NCI-H446 treated with DMSO at 0.1 percent for 48 hours (cell line): ENCODE measurements at regions not wholly inside any gene's neighbourhood (a gene's known extent, or its start where the extent isn't known, plus 50 kb on each side); places are given as distances from the start of the nearest gene placed in this dataset.

Source experiments
- DNase-seq: peaks from one replicate; lab custom pipeline; 2025; lab: John Stamatoyannopoulos, UW

GRCh38 chr2:144242311-144242710, 277.6 kb downstream of the ZEB2 start:
- no peak for DNase-seq

DNA sequence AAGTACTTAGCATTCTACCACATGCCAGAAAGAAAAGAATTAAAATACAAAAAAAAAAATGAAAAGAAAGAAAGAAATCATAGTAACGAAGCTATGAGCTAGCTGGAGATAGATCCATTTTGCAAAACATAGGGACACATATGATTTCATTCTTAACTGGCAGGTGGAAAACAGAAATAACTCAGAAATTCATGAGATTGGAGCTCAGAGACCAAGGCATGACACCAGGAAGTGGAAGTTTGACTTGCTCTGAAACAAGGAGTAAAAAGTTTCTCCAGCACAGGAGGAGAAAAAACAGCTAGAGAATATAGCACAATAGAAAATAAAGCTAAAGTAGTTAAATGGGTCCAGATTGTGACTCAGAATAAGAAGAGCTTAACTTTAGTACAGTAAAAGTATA, 278.1 kb downstream of the ZEB2 start:
- no peak for DNase-seq

DNA sequence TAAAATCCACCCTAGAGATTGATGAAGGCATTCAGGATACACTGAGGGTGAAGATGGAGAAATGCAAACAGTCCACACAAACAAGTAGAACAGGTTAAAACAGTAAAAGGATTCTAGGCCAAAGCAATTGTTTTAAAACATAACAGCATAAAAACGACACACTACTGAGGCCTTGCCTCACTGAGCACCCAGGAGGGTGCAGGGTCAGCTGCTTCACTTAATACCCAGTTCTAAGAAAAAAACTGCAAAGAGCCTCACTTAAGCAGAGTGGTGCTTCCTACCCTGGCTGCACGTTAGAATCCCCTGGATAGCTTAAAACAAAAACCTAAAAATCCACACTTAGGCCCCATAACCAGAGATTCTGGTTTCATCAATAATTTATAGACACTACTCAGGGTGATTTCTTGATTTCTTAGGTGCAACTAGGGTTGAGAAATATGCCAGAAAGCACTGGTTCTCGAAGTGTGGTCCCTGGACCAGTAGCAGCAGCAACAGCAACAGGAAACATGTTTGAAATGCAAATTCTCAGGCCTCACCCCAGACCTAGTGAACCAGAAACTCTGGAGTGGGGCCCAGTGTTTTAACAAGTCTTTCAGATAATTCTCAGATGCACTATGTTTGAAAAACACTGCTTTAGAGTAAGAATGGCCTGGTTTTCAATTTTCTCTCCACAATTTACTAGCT, 279.1 kb downstream of the ZEB2 start:
- DNase-seq = no peak

DNA sequence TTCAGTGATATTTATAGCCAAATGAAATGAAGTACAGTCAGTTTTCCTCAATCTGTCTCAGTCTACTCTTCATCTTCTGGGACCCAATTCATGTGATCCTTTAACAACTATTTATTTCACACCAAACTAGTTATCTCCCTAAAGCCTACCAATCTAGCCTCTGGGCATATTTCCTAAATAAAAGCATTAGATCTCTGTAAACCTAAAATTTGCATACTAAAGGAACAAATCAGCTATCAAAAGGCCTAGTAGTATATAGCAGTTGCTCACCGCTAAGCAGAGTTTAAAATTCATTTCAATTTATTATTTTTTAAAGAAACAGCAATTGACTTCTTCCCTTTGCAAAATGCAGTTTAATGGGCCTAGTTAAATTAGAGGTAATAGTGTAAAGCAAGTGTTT, 280.2 kb downstream of the ZEB2 start:
- no peak for DNase-seq

- DNase-seq = no peak
These were observed 280.6 kb downstream of the ZEB2 start for GRCh38 chr2:144239306-144239705.

DNA sequence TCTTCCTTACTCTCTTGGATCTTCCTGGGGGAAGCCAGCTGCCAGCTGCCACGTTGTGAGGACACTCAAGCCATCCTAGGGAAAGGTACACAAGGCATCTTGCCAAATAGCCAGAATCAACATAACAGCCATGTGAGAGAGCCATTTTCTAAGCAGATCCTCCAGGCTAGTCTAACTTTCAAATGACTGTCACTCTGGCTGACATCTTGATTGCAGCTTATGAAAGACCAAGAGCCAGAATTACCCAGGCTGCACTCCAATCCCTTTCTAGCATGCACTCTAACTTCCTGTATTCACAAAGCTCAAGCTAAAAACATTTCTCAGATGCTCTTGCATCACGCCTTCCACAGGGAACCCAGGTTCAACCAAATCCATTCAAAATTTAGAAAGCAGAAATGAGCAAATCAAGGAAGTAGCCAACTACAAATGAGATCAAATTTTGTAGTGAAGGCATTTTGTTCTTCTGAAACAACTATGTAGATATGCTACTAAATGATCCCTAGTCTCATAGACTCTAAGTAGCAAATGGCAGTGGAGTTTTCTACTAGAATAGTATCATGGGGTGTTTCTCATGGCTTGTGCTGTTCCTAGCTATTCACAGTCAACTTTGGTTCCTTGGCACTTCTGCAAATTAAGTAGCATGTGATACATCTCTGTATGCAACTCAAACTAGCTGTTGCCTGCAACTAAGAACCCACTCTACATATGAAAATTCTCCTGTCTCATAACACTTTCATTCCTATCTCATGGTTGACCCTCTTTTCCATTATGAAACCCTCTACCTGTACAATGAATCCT, 281.9 kb downstream of the ZEB2 start:
- peak; percentile 6 for DNase-seq

DNA sequence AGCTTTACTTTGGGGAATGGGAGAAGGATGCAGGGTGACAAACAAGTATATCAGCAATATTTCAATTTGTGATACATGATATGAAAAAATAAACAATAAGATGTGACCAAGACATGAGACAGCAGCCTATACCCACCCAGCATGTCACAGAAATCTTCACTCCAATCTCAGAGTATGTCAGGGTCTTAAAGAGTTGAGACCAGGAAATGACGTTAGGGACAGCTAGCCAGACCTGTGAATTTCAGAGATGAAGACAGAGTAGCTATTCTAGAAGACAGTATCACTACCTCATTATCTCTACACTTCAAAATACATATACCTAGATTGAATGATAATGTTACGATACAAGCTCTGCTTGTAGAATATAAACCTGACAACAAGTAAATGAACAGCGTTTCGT, 282.8 kb downstream of the ZEB2 start:
- no peak for DNase-seq

DNA sequence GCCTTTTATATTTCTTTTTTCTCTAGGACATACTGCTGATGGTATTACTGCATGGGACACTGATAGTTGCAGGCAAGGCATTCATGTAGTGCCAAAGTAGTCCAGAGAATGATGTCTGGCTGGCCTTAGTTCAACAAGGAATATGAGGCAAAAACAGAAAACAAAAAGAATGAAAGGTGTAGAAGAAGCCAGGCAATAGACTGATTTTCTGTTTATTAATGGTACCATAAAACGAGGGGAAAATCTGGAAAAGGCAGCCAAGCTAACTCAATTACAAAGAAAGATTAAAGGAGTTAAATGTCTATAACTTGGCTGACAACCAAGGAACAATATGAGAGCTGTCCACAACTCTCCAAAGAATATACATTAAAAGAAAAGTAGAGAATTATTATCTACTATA, 284.9 kb downstream of the ZEB2 start:
- DNase-seq = peak; percentile 19

DNA sequence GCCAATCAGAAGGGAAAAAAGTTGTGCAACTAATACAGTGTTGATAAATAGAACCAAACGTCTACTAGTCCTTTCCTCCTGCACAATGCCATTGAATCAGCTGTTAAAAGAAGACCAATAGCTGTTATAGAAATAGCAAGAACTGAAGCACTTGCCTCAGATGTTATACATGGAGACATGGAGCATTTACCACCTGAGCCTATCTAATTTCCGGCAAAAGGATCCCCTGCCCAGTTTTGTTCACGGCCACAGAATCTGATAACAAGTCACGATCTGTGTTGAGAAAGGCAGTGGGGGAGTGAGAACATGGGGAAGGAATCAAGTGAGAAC, 285.4 kb downstream of the ZEB2 start:
- no peak for DNase-seq

GRCh38 chr2:144233733-144234541, 286.0 kb downstream of the ZEB2 start:
- DNase-seq = no peak

DNA sequence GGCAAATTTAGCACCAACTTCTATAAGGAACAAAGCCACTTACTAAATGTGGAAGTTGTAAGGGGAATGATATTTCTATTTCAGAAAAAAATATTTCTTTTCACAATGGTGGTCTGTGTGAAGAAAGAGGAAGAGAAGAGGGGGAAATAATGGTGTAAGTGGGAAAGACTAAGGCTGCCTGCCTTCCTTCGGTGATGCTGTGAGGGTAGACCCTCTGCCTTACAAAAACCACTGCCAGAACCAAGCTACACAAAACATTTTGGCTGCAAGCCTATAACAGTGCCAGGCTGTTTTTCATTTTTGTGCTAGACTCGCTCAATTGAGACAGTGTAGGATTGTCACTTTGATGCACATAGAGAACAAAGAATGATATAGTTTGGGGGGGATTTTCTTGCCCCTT, 286.6 kb downstream of the ZEB2 start:
- peak; percentile 72 for DNase-seq

- DNase-seq = peak; percentile 56
These were observed 289.4 kb downstream of the ZEB2 start for GRCh38 chr2:144230448-144231085.

DNA sequence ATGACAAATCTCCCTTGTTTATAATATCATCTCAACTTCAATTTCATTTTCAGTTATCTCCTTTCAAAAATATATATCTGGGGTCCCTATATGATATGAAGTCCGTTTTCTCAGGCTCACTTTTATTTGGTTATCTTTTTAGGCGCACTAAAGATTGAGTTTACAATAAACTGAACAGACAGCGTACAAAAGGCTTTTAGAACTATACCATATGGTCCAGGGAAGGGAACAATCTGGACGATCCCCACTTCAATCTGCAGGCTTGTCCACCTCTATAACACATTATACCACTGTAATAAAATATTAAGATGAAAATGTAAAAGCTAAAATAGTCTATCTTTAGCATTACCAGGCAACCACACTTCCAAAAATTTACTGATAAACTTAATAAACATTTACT, 289.9 kb downstream of the ZEB2 start:
- no peak for DNase-seq

- no peak for DNase-seq
These were observed 290.6 kb downstream of the ZEB2 start for GRCh38 chr2:144229296-144229695.

GRCh38 chr2:144227427-144228105, 292.4 kb downstream of the ZEB2 start:
- no peak for DNase-seq

DNA sequence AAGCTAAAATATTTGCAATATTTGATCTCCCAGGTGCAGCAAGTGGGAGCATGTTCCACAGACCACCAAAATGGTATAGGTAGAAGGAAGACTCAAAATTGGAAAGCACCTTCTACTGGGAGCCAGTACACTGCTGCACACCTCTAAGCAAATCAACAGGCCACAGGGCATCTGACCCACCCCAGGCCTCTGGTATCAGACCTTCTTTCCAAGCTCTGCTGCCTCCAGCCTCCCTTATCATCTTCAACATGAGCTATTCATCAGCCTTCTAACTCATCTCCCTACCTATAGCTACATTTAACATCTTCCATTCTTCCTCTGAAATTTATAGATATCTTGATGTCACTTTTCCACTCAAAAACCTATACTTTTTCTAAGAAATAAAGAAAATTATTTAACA, 294.8 kb downstream of the ZEB2 start:
- no peak for DNase-seq

DNA sequence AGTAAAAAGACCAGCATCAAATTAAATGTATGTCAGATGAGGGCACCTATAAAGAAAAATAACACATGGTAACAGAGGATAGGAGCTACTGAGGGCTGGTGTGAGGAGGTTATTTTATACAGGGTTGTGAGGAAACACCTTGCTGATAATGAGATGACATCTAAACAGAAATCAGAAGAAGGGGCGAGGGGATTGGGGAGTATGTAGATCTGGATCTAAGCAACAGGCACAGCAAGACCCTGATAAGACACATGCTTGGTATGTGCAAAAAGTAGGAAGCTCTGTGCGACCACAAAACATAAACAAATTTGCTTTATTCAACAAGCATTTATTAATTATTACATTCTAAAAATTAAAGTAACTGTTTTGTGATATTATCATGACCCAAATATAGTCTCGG, 295.4 kb downstream of the ZEB2 start:
- DNase-seq = no peak

DNA sequence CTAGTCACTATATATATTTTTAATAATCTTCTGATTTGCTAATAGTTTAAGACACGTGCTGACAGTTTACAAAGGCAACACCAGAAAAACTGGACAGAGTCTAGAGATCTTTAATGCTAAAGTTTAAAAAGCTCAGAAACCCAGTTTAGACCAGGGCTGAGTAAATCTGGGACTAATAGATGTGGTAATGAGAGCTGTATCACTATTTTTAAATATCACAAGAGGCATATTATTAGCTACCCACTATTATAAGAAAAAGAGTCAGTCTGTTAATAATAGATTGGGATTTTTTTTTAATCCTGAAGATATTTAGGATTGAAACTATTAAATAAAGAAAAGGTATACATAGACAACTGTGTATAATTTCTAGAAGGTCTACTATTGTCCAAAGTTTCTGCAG, 299.9 kb downstream of the ZEB2 start:
- DNase-seq = no peak

DNA sequence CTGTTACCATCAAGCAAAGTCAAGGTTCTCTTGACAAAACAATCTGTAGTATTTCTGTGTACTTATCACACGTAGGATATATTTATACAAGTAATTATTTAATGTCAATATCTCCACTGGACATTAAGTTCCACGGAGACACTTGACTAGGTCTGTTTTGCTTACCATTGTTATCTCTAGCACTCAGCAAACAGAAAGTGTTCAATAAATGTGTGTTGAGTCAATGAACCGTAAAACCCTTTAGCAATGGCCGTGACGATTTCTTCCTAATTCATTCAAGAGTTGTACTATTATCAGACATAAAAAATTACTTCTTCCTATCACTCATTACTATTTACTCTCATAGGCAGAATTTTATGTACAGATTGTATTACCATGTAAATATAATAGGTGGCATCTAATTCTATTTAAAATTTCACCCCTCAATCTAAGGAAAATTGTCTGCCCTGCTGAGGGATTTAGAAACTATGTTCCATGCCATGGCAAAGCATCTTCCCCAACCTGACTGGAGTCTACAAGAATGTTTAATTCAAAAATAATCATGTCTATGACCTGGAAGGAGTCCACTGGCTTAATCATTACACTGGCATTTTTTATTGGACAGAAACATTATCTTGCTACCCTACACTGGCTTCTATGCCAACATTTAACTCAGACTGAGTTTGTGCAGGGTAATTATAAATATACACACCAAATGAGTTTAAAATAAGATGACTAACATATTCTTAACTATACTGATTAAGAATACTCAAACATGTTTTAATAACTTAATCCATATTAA, 301.9 kb downstream of the ZEB2 start:
- no peak for DNase-seq

DNA sequence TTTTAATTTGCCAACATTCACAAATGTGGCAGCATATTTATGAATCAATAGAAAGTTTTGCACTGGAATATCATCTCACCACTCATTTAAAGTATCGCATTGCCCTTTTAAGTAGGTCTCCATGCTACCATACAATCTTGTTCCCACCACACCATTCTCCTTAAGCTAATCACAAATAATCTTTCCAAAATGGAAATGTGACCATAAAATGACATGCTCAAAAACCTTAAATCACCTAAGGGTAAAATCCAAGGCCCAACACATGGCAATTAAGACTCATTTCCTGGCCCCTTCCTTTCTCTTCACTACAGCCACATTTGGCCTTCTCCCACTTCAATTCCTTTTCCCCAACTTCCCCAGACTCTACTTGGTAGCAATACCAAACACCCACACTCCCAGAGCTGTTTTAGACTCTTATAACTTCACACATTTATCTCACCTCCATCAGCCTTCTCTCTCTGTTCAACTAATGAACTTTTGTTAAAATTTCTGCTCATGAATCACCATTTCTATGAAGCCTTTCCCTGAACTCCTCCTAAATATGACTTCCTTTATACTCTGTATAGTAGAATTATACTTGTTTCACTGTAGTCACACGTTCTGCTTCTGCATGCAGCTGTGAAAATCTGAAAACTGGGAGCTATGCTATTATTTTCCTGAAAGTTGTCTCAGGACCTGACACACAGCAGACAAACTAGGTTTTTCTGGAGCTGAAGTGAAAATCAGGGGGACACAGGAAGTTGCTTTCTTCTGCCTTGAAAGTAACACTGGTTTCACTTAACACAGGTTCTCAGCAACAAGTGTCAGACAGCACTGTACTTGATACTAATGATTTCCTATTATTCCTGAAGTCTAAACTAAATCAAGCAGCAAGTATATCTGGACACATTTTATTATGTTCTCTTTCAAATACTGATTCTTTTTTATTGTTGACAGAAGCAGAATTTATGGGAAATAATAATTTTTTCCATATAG, 303.9 kb downstream of the ZEB2 start:
- DNase-seq = no peak
